HCT116 (cell line): ENCODE measurements at regions not wholly inside any gene's neighbourhood (a gene's known extent, or its start where the extent isn't known, plus 50 kb on each side); places are given as distances from the start of the nearest gene placed in this dataset.

Experiments
- ATF3 ChIP-seq: IDR thresholded peaks from 2 replicates; pipeline ENCODE4 v1.6.1; 2012
- CTCF ChIP-seq, 3 experiments: fragments of 200-600 bp in 1 of 3; sonication (generic) in 1 of 3; IDR thresholded peaks in 2 of 3; conservative IDR thresholded peaks in 1 of 3; 2 replicates each; pipeline ENCODE4 v1.5.1; 2012 to 2017; ENCODE audit warnings: low read depth in 2 of 3, low read length in 2 of 3, antibody characterized with exemption in 1 of 3, borderline replicate concordance in 1 of 3, control low read depth in 1 of 3, mild to moderate bottlenecking in 1 of 3, mixed read lengths in 1 of 3, mixed run types in 1 of 3, moderate library complexity in 1 of 3; ENCODE audit not compliant: insufficient read depth in 1 of 3
- EZH2 ChIP-seq: fragments of 200-600 bp; sonication (generic); IDR thresholded peaks from 2 replicates; pipeline ENCODE4 v1.6.1; 2017; ENCODE audit warnings: antibody characterized with exemption, mixed run types

- no peak for TF ChIP-seq CTCF (IDR thresholded peaks at IDR 0.05 in 2 of 3, conservative IDR thresholded peaks at IDR 0.05 in 1 of 3; ENCODE audit: borderline replicate concordance in 1 of 3, insufficient read depth in 1 of 3, low read depth in 2 of 3, low read length in 2 of 3)
- no peak for TF ChIP-seq ATF3
- TF ChIP-seq EZH2 = no peak
These were observed 88.1 kb upstream of the ASIC2 start for GRCh38 chr17:33381201-33381600.
